Ishikawa (cell line): ENCODE measurements at regions not wholly inside any gene's neighbourhood (a gene's known extent, or its start where the extent isn't known, plus 50 kb on each side); places are given as distances from the start of the nearest gene placed in this dataset.
A peak's percentile ranks its signal among the peaks of the same experiment; 100 is the strongest.

Experiments used
- CEBPB ChIP-seq: IDR thresholded peaks from 2 replicates; pipeline ENCODE4 v1.6.1; 2012
- CREB1 ChIP-seq: IDR thresholded peaks from 2 replicates; pipeline ENCODE4 v1.6.1; 2012; ENCODE audit warnings: low read depth
- EGR1 ChIP-seq: IDR thresholded peaks from 2 replicates; pipeline ENCODE4 v1.6.1; 2012
- EP300 ChIP-seq: IDR thresholded peaks from 2 replicates; pipeline ENCODE4 v1.6.1; 2012; ENCODE audit warnings: borderline replicate concordance
- FOXM1 ChIP-seq: IDR thresholded peaks from 2 replicates; pipeline ENCODE4 v1.6.1; 2012; ENCODE audit warnings: low read depth, borderline replicate concordance
- MAX ChIP-seq: IDR thresholded peaks from 2 replicates; pipeline ENCODE4 v1.6.1; 2012
- NFIC ChIP-seq: IDR thresholded peaks from 2 replicates; pipeline ENCODE4 v1.6.1; 2012
- RAD21 ChIP-seq: IDR thresholded peaks from 2 replicates; pipeline ENCODE4 v1.6.1; 2012; ENCODE audit warnings: low read depth
- REST ChIP-seq: IDR thresholded peaks from 2 replicates; pipeline ENCODE4 v1.6.1; 2012; ENCODE audit warnings: low read depth, mild to moderate bottlenecking
- TAF1 ChIP-seq: IDR thresholded peaks from 2 replicates; pipeline ENCODE4 v1.6.1; 2012; ENCODE audit warnings: low read depth, mild to moderate bottlenecking
- TCF12 ChIP-seq: IDR thresholded peaks from 2 replicates; pipeline ENCODE4 v1.6.1; 2012; ENCODE audit warnings: low read depth
- TEAD4 ChIP-seq: IDR thresholded peaks from 2 replicates; pipeline ENCODE4 v1.6.1; 2012
- USF1 ChIP-seq: IDR thresholded peaks from 2 replicates; pipeline ENCODE4 v1.6.1; 2012
- YY1 ChIP-seq: IDR thresholded peaks from 2 replicates; pipeline ENCODE4 v1.6.1; 2012; ENCODE audit warnings: low read depth
- ZBTB7A ChIP-seq: IDR thresholded peaks from 2 replicates; pipeline ENCODE4 v1.6.1; 2012; ENCODE audit warnings: low read depth

GRCh38 chr4:43842594-43842993 lies 606.0 kb downstream of the KCTD8 start:
- TF ChIP-seq YY1 (no peak), CREB1 (no peak), ZBTB7A (no peak), FOXM1 (no peak), EP300 (no peak), MAX (no peak), RAD21 (no peak), TAF1 (no peak)

GRCh38 chr4:43843501-43843900 lies 605.1 kb downstream of the KCTD8 start:
- TF ChIP-seq EP300 (peak; percentile 60; the same call in 1 of the 2 replicates), RAD21 (peak; percentile 27; the same call in 1 of the 2 replicates), TCF12 (peak; percentile 50; the same call in 1 of the 2 replicates), EGR1 (no peak), TEAD4 (peak; percentile 82), TAF1 (no peak), NFIC (0 out of 2 replicates have a peak, but pooled peaks have one; percentile 8), REST (no peak)

- TF ChIP-seq EP300 (no peak), FOXM1 (no peak), NFIC (no peak), RAD21 (no peak), CREB1 (no peak), TEAD4 (no peak), CEBPB (no peak), USF1 (no peak), ZBTB7A (no peak), YY1 (no peak), REST (no peak), MAX (no peak), TAF1 (no peak)
Measured at GRCh38 chr4:43846111-43846587, 602.5 kb downstream of the KCTD8 start.

- TF ChIP-seq ZBTB7A = no peak
- no peak for TF ChIP-seq MAX
- no peak for TF ChIP-seq USF1
- TF ChIP-seq NFIC = peak; percentile 52; the same call in 1 of the 2 replicates
- no peak for TF ChIP-seq RAD21
Measured at GRCh38 chr4:43853565-43854264, 594.9 kb downstream of the KCTD8 start.

GRCh38 chr4:43855283-43855682 lies 593.3 kb downstream of the KCTD8 start:
- no peak for TF ChIP-seq TCF12
- TF ChIP-seq MAX = no peak
- no peak for TF ChIP-seq EP300
- no peak for TF ChIP-seq REST
- no peak for TF ChIP-seq NFIC
- no peak for TF ChIP-seq RAD21
- no peak for TF ChIP-seq CEBPB
- TF ChIP-seq EGR1 = no peak
- no peak for TF ChIP-seq CREB1
- TF ChIP-seq TEAD4 = no peak
- no peak for TF ChIP-seq YY1
- no peak for TF ChIP-seq USF1
- no peak for TF ChIP-seq TAF1
- no peak for TF ChIP-seq FOXM1
- TF ChIP-seq ZBTB7A = no peak
